ENCODE measurements at regions not wholly inside any gene's neighbourhood (a gene's known extent, or its start where the extent isn't known, plus 50 kb on each side); places are given as distances from the start of the nearest gene placed in this dataset.
"Not testable (repeated sequence)": the region's sequence is repeated elsewhere in the genome, so short reads cannot be mapped to it uniquely, and the experiment has no call there.

DNA sequence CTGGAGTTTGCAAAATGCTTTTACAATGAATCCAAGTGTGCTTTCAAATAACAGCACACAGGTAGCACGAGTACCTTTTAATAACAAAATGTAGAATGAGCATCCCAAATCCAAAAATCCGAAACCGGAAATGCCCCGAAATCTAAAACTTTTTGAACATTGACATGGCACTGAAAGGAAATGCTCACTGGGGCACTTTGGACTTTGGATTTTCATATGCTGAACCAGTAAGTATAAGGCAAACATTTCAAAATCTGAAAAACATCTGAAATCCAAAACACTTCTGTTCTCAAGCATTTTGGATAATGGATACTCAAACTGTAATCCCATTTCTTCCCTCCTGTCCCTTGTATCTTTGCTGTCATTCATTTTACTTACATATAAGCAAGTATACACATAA is 50.1 kb downstream of the GCNT4 start:
- no peak for DNase-seq

DNA sequence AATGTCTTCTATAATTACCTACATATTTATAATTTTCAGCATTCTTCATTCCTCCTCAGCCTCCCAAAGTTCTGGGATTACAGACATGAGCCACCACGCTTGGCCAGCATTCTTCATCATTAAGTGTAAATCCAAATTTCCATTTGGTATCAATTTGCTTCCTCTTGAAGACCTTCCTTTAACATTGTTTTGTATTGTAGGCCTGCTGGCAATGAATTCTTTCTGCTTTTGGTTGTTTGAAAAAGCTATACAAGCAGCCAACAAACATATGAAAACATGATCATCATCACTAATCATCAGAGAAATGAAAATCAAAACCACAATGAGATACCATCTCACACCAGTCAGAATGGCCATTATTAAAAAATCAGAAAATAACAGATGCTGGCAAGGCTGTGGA is 56.4 kb downstream of the GCNT4 start:
- no peak for DNase-seq

DNA sequence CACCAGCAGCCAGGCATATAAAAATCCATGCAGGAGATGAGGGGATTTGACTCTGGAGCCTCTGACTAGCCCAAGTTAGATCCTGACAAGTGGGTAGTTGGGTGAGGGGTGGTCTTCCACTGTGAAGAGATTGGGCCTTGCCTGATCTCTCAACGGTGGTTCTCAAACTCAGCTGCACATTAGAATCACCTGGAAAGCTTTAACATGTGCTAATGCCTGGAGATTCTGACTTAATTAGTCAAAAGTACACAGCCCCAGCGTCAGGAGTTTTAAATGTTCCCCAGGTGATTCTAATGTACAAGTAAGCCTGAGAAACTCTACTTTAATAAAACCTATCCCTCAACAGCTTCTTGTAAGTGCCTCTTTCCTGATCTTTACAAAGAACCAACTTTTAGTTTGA is 57.5 kb downstream of the GCNT4 start:
- DNase-seq = no peak

DNA sequence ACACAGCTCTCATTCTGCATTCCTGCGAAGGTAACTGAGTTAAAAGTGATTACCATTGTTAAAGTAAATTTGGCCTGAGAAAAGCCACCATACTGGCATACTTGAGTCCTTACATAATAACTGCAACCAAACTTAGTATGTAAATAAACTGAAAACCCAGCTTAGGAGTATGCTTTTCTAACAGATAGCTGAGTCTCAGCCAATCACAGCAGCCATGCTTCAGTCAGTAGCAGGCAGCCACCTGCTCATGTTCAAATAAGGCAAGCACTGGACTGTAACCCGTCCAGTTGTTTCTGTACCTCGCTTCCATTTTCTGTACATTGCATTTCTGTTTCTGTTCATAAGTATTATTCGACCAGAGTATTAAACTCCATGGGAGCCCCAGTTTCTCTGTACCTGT is 58.6 kb downstream of the GCNT4 start:
- DNase-seq = no peak

DNA sequence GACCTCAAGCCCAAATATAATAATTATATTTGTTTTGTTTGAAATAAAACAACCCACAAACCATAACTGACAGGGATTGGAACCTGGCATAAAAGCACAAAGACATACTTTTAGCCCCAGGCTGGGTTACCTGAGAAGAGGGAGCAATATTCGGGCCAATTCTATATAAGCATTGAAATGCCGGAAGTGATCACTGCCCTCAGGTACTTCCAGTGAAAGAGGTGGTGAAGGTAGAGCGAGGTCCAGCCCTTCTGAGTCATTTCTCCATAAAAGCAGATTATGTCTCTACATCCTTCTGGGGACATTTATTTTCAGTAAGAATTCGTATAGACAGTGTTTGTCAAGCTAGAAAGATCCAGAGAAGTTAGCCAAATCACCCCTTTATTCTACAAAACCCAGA is 59.6 kb downstream of the GCNT4 start:
- no peak for DNase-seq

DNA sequence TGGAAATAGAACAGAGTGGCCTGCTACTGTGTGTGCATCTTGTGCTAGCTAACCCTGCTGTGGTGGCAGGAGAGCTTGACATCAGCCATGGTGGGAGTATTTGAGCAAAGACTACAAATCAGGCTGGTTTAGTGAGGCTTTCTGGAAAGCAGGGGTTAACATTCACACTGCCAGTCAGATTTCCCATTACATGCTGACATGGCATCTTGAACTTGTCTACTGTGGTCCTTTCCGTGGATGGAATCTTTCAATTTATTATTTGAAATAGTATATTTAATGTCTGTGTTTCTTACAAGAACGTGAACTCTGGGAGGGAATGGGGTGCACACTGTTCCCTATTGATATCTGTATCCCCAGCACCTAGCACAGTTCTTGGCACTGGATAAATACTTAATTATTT is 60.8 kb downstream of the GCNT4 start:
- no peak for DNase-seq

DNA sequence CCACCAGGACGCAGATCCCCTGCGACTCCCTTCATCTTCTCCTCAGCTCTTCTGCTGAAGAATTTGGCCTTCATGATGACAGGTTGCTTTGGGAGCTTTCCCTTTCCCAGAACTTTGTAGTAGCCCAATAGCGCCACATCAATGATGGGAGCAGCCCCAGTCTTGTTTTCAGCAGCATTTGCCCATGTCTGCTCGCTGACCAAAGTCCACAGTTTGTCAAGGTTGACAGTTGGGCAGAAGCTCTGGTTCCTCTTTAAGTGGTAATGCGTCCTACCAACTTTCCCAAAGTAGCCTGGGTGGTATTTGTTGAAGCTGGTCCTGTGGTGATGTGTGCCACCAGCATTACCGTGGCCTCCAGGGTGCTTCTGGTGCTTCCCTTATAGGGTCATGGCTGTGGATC is 62.2 kb downstream of the GCNT4 start:
- DNase-seq = no peak

DNA sequence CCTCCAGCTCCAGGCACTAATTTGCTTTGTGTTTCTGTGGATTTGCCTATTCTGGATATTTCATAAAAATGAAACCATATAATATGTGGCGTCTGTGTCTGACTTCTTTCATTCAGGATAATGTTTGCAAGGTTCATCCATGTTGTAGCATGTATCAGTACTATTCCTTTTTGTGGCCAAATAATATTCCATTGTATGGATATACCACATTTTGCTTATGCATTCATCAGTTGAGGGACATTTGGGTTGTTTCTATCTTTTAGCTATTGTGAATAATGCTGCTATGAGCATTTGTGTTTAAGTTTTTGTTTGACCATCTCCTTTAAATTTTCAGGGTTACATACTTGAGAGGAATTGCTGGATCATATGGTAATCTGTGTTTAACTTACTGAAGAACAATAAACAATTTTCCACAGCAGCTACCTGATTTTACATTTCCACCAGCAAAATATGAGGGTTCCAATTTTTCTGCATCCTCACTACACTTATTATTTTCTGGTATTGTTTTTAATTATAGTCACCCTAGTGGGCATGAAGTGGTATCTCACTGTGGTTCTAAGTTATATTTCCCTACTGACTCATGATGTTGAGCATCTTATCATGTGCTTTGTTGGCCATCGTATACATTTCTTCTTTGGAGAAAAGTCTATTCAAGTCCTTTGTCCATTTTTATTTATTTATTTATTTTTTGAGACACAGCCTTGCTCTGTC is 63.9 kb downstream of the GCNT4 start:
- DNase-seq = no peak

DNA sequence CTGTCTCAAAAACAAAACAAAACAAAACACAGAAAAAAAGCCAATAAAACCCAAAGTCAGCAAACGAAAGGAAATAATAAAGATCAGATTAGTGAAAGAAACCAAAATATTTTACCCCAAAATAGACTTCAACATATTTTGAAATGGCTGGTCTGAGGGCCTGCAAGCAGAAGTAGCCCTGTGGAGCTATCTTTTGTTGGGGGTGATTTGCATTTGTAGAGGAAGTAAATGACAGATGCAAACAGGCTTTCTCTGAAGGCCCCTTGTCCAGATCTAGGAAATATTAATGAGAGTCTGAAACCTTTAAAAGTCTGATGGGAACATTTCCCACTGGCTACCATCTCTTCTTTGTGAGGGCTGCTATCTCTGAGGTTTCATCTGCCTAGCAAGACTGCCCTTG is 74.0 kb downstream of the GCNT4 start:
- no peak for DNase-seq

DNA sequence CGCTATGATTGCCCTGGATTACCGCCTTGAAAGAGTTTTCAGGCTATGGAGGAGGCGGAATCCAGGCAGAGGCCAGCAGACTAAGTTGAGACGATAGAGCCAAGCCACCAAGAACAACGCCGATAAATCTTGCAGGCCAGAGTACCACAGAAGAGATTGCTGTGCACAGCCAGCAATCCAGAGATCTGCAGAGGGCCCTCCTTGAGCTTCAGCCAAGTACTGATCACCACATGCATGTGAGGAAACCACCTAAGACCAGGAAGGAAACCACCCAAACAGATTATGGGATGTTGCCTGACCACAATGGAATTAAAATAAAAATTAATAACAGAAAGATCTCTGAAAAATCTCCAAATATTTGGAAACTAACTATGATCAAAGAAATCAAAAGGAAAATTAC is 74.9 kb downstream of the GCNT4 start:
- no peak for DNase-seq

DNA sequence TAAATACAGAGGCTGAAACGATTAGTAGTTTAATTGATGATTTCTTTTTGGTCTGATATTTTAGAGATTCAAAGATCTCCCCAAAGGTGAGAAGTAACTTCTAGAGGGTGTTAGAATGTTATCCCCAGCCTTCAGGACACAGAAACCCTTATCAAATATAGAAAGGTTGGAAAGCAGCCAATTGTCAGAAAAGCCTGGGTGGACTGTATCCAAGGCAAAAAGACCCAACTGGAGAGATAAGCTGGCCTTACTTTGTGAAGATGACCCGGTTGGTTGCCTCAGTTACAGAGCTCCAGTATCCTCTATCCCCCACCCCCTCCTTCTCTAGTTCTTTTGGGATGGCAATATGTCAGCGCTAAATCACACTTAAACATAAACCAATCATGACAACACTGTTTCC is 75.7 kb downstream of the GCNT4 start:
- no peak for DNase-seq

DNA sequence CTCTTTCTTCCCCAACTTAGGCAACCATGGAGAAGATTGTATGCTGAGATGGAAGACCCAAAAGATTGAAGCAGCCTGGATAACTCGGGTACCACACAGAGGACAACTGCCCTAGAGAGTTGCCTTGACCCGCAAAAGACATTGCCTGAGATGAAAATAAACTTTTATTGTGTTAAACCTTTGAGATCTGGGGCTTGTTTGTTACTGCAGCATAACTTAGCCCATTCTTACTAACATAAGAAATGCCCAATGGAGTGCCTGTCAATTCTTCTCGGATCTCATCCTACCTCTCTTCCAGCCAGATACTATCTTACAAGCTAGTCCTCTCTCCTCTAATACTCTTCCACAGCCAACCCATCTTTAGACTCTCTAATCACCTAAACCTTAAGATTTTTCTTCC is 76.8 kb downstream of the GCNT4 start:
- no peak for DNase-seq

DNA sequence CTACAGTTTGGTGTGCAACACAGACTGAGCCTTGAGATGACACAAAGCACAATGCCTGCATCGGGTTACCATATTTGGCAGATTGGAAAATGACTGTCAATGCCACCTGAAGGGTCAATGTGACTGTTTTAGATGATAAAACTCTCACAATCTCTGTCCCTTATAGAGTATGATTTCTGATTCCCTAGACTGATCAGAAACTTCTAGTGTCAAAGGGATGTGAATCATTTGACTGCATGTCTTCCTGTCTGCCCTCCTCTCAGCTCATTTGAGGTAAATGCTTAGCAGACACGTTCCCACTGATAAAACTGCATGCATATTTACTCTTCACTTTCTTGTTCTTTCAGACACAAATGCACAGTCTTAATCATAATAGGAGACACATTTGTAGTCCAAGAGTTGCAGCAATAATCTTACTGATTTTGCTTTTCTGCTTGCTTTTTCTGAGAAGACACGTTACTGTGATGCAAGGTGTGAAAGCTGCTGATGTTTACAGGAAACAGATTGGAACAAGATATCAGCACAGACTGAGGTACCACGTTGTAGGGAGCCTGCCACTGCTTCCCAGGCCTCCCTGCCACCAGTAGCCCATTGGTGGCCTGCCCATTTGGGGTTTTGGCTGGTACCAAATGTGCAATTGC is 77.8 kb downstream of the GCNT4 start:
- no peak for DNase-seq

DNA sequence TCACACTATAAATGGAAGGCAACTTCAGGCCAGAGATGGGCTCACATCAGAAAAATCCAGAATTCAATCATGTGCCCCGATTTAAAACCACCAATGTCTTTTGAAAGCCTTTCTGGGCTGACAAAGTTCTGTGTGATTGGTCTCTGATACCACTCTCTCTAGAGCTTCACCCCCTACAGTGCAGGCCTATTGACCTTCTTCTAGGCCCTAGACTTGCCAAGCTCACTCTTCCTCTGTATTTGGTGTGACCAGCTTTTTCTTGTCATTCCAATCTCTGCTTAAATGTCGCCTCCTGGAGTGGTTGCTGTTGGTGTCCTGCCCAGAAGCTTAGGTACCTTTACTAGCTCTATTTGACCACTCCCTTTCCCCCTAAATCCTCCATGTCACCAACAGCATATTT is 78.7 kb downstream of the GCNT4 start:
- no peak for DNase-seq

DNA sequence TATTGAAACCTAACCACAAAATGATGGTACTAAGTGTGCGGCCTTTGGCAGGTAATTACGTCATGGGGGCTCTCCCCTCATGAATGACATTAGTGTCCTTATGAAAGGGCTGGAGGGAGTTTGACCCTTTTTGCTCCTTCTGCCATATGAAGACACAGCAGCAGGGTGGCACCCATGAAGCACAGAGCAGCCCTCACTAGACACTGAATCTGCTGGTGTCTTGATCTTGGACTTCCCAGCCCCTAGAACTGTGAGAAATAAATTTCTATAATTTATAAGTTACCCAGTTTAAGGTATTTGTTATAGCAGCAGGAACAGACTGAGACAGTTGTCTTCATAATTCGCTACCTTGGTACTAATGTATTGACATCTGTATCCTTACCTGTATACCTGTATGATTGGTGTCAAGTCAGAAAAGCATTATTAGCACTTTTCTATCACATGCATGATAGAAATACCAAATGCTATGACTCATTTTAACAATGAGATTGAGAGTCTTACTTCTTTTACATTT is 80.4 kb downstream of the GCNT4 start:
- DNase-seq = no peak

DNA sequence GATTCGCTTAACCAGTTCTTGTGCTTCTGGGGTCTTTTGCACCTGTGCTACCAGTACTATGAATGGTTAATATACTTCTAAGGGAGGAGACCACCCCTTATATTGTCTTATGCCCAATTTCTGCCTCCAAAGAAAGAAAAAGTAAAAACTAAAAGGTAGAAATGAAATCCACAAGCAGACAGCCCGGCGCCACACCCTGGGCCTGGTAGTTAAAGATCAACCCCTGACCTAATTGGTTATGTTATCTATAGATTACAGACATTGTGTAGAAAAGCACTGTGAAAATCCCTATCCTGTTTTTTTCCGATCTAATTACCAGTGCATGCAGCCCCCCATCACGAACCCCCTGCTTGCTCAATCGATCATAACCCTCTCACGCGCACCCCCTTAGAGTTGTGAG is 81.5 kb downstream of the GCNT4 start:
- DNase-seq = not testable (repeated sequence)

DNA sequence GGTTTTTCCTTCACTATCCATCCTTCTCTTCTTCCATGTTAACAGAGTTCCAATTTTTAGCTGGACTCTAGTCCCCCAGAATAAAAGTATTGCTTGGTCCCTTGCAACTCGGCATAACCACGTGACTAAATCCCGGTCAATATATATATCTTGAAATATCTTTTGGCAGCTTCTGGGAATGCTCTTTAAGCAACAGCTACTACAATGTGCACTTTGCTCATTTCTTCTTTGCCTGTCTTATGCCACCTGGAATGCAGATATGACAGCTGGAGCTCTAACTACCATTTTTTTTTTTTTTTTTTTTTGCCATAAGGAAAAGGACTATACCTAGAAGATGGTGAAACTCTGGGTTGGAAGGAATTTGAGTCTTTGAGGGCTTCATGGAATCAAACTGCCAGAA is 82.6 kb downstream of the GCNT4 start:
- DNase-seq = no peak

DNA sequence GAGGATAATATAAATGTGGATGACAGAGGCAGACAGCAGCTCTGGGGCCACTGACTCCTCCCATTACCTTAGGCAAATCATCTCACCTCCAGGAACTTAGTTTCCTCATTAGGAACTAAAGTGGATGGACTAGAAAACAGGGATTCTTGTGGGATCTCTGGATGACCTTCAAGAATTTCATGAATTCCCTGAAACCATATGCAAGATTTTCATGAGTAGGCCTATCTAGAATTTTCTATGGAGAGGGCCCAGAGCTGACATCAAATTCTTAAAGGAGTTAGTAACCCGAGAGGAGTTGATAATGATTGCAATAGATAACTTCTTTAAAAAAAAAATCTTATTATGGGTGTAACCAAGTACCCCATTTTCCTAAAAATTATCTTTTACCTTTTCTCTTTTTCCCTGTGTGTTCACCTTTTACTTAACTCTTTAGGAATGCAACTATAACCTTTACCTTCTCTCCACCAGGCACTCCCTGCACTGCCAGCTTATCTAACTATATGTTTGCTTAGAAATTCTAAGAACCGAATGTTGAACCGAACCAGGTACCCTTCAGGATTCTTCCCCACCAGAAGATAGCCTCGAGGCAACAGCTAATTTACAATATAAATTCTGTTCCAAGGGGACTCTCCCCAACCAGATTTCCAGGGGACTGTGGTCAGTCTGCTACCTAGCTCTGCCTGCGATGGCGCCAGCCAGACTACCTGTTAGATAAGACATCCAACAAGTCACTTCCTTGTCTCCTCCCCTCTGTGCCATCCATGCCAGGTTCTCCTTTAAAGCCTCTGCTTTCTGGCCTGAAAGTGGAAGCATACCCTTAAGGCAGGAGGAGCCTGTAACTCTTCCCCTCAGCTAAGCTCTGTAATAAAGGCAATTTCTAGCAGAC is 86.0 kb downstream of the GCNT4 start:
- no peak for DNase-seq

DNA sequence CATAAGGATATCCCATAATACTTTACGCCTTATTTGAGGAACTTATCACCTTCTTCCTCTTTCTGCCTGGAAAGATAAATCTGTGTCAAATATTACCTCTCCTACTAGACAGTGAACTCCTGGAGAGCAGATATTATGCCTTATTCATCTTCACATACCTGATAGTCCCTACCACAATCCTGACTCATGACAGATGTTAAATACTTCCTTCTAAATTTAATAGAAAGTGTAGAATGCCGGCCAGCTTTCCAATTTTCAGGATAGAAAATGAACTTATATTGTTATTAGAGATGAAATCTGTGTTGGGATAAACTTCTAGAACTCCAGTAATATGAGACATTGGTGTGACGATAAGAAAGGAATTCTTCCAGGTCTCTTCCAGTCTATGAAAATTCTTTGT is 89.0 kb downstream of the GCNT4 start:
- no peak for DNase-seq

DNA sequence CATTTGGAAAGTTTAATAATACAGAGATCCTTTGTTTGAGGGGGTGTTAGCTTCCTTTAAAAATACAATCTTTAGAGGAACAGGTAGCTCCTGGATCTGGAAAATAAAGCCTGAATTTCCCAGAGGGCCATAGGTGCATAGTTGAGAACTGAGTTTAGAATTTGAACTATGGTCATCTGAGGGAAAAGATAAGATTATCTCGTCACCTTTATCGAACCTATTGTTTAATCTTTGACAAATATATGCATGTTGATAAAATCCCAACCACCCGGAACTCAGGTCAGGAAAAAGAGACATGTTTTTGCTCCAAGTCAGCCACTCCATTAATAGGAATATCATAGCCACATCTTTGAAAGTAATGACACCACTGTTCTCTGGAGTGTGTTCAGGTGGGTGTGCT is 91.7 kb upstream of the FAM169A start:
- no peak for DNase-seq

DNA sequence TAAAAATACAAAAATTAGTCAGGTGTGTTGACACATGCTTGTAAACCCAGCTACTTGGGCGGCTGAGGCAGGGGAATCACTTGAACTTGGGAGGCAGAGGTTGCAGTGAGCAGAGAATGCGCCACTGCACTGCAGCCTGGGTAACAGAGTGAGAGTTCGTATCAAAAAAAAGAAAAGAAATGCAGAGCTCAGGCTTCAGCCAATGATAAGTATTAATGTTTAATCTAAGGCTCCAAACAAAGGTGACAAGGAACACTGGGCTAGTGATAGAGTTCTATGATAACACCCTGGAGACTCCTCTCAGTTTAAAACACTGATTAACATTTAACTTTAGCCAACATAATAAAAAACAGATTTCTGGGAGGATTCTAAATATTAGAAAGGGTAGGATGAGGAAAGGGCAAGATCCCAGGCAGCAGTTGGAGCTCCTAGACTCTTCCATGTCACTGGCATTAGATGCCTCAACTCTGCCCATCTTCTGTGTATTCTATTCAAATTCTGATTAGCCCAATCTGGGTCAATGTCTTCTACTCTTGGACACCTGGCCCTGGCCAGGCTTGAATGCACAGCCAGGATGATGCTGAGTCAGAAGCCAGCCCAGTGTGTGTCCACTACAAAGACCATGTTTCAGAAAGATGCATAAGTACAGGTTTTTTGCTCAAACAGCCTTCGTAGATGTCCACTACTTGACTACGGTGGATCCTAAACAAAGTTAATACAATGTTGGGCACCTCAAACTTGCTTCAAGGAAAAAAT is 91.0 kb upstream of the FAM169A start:
- no peak for DNase-seq

DNA sequence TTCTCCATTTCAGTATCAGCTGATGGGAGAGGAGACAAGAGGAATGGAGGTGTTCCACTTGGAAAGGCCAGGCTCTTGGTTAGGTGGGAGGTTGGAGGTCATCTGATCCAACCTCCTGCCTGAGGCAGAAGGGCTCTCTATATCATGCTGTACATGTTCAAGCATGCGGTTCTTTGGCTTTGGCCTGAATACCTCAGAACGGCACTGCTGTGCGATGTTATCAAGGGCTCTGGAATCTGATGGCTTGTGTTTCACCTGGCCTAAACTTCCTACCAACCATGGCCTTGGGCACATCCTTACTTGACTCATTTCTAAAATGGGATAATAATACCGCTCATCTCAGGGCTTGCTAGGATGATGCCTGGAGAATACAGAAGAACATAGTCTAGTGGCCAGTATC is 90.1 kb upstream of the FAM169A start:
- DNase-seq = no peak
